ENCODE measurements at regions not wholly inside any gene's neighbourhood (a gene's known extent, or its start where the extent isn't known, plus 50 kb on each side); places are given as distances from the start of the nearest gene placed in this dataset.
A peak's percentile ranks its signal among the peaks of the same experiment; 100 is the strongest.

DNA sequence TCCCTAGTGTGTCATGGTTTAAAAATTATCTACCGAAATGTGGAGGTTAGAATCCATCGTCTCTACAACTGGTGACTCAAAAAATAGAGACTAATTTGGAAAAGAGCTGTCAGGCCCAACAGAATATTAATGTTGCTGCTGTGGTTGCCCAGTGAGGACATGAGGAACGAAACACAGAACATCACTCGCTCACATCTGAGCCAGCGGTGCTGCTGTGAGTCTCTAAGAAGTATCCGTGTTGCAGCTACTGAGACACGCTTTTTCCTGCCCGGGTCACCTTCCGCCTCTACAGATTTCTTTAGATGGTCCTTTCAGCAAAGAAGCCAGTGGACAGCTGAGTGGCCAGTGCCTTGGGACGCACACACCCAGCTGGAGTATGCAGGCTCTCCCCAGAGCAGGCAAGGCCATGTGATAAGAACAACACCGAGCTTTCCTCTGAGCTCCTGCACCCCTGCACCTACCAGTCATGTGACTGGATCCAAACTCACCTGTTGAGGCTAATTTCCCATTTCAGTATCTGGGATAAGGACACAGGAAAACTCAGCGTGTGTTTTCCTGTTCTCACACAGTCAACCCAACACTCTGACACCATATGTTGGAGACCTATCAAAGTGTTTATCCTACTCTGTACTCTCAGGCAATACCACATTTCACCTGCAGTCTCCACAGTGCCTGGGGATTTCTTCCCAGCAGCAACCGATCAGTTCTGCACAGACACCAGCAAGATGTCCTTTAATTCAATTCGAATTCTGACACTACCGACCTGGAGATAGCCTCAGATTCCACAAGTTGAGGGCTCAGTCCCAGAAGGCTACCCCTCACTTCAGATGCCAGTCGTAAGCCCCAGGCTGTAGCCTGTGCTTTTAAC, 119.0 kb upstream of the RPS6KA2 start:
- Mint-ChIP-seq H3K9me3 (no peaks in the 10 kb centered on the region), H3K27ac (peak overlapping the region in 1 of 6 donors; percentile 70), H3K4me1 (peaks cover 10 to 19% (median 14%) of the 10 kb centered on the region in 3 donors), H3K27me3 (peaks cover 9 to 36% (median 15%) of the 10 kb centered on the region in 3 donors), H3K4me3 (no peak overlapping the region), H3K36me3 (no peaks in the 10 kb centered on the region)
- no peak for DNase-seq
- no peak for ATAC-seq (ENCODE audit: low read depth in 2 of 2)

DNA sequence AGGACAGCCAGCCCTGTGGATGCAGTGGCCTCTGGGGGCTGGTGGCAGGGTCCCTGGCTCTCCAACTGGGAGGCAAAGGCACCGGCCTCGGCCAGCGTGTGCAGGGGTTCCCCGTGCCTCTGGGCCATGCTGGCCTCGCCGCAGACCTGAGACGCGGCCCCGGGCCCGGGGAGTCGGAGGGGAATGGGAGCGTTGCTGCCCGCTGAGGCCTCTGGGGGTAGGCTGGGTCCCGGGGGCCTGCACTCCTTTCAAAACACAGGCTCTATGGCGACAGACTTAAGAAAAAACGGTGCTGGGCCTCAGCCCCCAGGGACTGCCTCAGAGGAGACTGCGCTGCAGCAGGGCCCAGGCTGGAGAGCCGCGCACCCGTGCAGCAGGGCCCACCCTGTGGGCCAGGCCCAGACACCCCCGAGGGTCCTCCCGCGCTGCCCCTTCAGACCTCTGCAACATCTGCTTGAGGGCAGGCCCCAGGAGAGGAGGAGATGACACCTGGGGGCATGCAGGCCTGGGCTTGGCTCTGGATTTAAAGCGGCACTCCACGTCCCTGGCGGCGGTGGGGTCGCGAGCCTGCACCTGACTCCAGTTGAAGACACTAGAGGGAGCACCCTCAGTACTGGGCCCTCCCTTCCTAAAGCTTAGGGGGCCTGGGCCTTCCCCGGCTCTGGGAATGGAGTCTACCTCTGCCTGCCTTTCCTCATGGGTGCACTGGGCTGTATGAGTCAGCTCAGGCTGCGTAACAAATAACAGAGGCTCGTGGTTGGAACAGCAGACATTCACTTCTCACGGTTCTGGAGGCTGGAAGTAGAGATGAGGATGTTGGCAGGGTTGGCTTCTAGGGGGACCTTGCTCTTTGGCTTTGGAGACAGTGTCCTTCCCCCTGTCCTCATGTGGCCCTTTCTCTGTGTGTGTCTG, 117.4 kb upstream of the RPS6KA2 start:
- no peak overlapping the region for H3K4me3 Mint-ChIP-seq
- DNase-seq (no peak), ATAC-seq (ENCODE audit: low read depth in 2 of 2) (no peak)
- H3K27me3 Mint-ChIP-seq: peaks cover 7 to 28% (median 9%) of the 10 kb centered on the region in 3 donors
- H3K36me3 Mint-ChIP-seq: no peaks in the 10 kb centered on the region
- no peaks in the 10 kb centered on the region for H3K9me3 Mint-ChIP-seq
- H3K27ac Mint-ChIP-seq: no peak overlapping the region
- H3K4me1 Mint-ChIP-seq: peaks cover 0 to 8% (median 4%) of the 10 kb centered on the region in 3 donors

DNA sequence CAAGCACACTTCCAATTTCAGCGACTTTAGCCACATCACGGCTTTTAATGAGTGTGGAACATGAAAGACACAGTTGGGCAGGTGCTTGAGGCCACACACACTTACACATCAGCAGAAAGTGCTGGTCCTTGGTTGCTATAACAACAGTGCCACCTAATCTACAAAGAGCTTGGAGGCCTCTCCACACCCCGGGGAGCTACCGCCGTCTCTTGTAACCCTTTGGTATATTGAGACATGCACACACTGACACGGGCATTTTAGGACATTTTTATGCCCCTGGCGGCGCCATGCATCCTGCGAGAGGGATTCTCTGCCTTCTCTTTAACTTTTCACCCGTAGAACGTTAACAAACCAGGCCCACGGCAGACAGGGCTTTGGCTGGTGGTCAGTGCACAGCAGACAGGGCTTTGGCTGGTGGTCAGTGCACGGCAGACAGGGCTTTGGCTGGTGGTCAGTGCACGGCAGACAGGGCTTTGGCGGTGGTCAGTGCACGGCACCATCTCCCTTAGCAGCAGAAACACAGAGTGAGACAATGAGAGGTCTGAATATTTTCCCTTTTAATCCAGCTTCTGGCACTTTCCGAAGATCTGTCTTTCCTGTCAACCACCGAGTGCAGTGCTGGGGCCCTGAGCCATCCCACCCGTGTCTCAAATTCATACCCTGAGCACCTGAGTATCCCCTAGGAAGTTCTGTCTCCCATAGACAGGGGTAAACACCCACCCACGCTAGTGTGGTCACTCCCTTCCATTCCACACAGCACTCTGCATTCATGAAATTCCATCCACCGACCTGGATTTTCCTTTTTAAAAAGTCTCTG, 116.6 kb upstream of the RPS6KA2 start:
- Mint-ChIP-seq H3K27ac (peak overlapping the region in 1 of 6 donors; percentile 47), H3K4me1 (peaks cover 0 to 8% (median 4%) of the 10 kb centered on the region in 3 donors), H3K9me3 (no peaks in the 10 kb centered on the region), H3K4me3 (no peak overlapping the region), H3K27me3 (peaks cover 7 to 28% (median 9%) of the 10 kb centered on the region in 3 donors), H3K36me3 (no peaks in the 10 kb centered on the region)
- ATAC-seq (ENCODE audit: low read depth in 2 of 2) (no peak), DNase-seq (no peak)

DNA sequence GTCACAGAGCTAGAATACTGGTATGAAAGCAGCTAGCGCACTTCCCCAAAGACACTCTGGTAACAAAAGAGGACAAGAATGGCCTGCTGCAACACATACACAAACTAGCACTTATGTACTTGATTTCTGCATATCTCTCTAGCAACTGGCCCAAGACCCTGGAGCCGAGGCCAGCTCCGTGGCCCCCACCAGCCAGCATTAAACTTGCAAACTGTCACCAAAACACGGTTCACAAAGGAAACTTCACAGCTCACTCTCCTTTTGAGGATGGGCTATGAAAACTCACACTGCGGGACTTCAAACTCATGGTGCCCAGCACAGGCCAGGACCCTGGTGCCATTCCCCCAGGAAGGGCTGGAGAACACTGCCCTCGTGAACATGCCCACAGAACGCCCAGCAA, 115.9 kb upstream of the RPS6KA2 start:
- DNase-seq: no peak
- Mint-ChIP-seq H3K36me3 (no peaks in the 10 kb centered on the region), H3K27ac (no peak overlapping the region), H3K4me1 (peaks cover 0 to 6% (median 2%) of the 10 kb centered on the region in 3 donors), H3K27me3 (peaks cover 4 to 26% (median 7%) of the 10 kb centered on the region in 3 donors), H3K9me3 (no peaks in the 10 kb centered on the region), H3K4me3 (no peak overlapping the region)
- no peak for ATAC-seq (ENCODE audit: low read depth in 2 of 2)

DNA sequence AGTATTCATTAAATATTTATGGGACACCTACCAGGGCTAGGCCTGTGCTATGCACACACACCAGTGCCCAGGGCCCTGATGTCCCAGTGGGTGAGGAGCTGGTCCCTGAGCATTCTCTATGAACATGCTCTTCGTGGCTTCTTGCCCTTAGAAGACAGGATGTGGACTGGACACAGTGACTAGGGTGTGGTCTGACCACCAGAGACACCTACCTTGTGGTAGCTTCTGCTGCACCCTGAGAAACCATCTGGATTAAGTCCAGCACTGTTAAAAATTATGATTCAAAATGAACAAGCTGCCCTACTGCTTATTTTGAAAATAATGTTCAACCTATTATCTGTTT, 112.9 kb upstream of the RPS6KA2 start:
- H3K4me3 Mint-ChIP-seq: no peak overlapping the region
- no peaks in the 10 kb centered on the region for H3K36me3 Mint-ChIP-seq
- no peak for DNase-seq
- H3K27ac Mint-ChIP-seq: peak overlapping the region in 1 of 6 donors; percentile 24
- H3K27me3 Mint-ChIP-seq: peaks cover 0 to 6% (median 6%) of the 10 kb centered on the region in 3 donors
- H3K9me3 Mint-ChIP-seq: no peaks in the 10 kb centered on the region
- ATAC-seq (ENCODE audit: low read depth in 2 of 2): no peak
- H3K4me1 Mint-ChIP-seq: no peaks in the 10 kb centered on the region

DNA sequence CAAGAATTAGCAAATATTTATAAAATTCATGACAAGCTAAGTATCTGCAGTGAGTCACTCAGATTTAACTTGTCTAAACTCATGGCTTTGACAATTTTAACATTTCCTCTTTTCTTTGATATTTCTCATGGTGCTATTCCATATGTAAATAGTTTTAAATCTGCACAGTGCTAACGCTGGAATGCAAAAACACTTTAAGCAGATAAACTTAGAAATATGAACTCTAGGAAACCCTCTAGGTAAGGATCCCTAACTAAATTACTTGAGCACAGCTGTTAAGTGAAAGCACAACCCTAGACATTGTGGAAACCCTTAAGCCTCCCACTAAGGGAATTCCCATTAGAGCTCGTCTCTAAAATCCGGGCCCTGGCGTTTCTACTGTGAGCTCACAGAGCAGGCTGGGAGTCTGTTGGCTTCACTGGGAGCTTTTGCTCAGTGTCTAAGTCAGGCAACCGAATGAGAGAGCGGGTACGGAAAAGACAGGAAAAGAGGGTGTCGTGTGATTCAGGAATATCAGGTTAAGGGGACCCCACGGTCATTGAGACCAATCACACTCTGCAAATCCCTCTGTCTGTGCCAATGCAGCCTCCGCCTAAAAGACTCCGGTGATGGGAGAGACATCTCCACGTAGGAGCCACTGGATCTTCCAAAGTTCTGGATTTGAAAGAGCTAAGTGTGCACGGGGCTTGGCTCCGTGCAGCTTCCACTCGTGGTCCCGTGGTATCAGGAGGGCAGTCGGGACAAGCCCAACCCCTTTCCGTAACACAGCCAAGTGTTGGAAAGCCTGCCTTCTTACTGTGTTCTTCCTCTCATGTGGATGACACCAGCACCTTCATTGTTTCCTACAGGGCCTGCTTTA, 112.3 kb upstream of the RPS6KA2 start:
- H3K27me3 Mint-ChIP-seq: peaks cover 0 to 6% (median 6%) of the 10 kb centered on the region in 3 donors
- H3K4me3 Mint-ChIP-seq: no peak overlapping the region
- H3K36me3 Mint-ChIP-seq: no peaks in the 10 kb centered on the region
- ATAC-seq (ENCODE audit: low read depth in 2 of 2) (no peak), DNase-seq (no peak)
- peak overlapping the region in 1 of 6 donors; percentile 24 for H3K27ac Mint-ChIP-seq
- H3K9me3 Mint-ChIP-seq: no peaks in the 10 kb centered on the region
- no peaks in the 10 kb centered on the region for H3K4me1 Mint-ChIP-seq

DNA sequence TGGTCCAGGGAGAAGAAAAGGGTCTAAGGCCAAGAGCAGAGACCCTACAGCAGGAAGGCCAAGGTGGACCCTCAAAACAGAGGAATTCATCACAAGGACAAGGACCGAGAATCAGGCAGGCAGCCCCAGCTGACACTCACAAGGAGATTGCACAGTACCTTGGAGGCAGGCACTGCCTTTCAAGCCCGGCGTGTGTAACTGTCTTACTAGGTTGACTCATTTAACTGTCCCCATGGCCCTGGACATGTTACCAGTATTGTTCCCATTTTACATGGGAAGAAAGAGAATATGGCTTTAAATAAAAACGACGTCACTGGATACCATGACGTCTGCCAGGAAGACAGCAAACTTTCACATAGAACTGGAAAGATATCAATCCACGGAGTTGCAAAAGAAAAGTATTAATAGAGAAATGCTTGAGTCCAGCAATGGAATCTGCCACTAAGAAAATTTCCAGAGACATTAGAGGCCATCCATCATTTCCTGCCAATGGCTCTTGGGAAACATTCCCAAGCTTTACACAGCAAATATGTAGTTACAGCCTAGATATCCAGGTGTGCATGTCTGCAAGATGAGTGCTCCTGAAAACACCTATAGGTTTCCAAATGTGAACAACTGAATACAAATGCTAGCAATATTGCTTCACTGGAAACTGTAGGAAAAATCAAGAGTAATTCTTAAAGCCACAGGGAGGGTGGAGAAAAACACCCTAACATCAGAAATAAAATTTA, 111.5 kb upstream of the RPS6KA2 start:
- DNase-seq (no peak), ATAC-seq (ENCODE audit: low read depth in 2 of 2) (no peak)
- H3K4me3 Mint-ChIP-seq: no peak overlapping the region
- H3K4me1 Mint-ChIP-seq: no peaks in the 10 kb centered on the region
- H3K9me3 Mint-ChIP-seq: no peaks in the 10 kb centered on the region
- H3K36me3 Mint-ChIP-seq: no peaks in the 10 kb centered on the region
- no peak overlapping the region for H3K27ac Mint-ChIP-seq
- H3K27me3 Mint-ChIP-seq: peaks cover 0 to 6% (median 6%) of the 10 kb centered on the region in 3 donors

DNA sequence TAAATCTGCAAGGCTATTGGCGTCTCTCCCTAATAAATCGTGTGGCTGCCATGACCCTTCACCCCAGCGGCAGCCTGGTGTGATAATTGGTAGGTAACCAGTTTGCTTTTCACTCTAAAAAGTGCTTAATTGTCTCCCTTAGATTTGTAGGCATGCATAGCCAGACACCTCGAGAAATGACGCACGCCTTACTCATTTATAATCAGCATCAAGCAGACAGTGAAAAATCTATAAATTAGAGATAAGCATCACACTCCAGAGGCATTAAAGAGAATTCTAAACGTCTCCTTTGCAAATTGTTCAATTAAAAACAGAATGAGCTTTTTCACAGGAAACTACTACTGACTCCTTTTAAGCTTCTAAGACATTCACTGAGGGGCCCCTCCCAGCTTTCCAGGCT, 110.2 kb upstream of the RPS6KA2 start:
- no peaks in the 10 kb centered on the region for H3K9me3 Mint-ChIP-seq
- no peak overlapping the region for H3K27ac Mint-ChIP-seq
- H3K36me3 Mint-ChIP-seq: no peaks in the 10 kb centered on the region
- H3K4me1 Mint-ChIP-seq: no peaks in the 10 kb centered on the region
- ATAC-seq (ENCODE audit: low read depth in 2 of 2) (no peak), DNase-seq (no peak)
- peaks cover 0 to 6% (median 1%) of the 10 kb centered on the region in 3 donors for H3K27me3 Mint-ChIP-seq
- H3K4me3 Mint-ChIP-seq: no peak overlapping the region

DNA sequence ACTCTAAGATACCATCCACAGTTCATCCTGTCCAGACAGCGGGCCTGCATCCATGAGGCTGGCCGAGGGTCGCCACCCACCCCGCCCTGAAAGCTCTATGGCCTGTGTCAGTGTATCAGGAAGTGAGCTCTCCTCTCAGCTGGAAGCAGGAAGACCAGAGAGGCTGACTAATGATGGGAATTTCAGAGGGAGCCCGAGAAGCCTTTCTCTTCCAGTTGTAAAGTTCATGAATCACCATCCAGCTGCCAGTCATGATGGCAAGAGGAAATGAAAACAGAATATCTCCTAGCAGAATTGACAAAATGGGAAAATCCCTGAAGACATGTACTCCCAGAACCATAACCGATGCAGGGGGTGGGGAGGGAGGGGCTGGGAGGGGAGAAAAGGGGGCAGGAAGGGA, 109.6 kb upstream of the RPS6KA2 start:
- DNase-seq (no peak), ATAC-seq (ENCODE audit: low read depth in 2 of 2) (no peak)
- Mint-ChIP-seq H3K4me3 (no peak overlapping the region), H3K9me3 (no peaks in the 10 kb centered on the region), H3K27me3 (peaks cover 0 to 6% (median 0%) of the 10 kb centered on the region in 3 donors), H3K4me1 (no peaks in the 10 kb centered on the region), H3K27ac (no peak overlapping the region), H3K36me3 (no peaks in the 10 kb centered on the region)

DNA sequence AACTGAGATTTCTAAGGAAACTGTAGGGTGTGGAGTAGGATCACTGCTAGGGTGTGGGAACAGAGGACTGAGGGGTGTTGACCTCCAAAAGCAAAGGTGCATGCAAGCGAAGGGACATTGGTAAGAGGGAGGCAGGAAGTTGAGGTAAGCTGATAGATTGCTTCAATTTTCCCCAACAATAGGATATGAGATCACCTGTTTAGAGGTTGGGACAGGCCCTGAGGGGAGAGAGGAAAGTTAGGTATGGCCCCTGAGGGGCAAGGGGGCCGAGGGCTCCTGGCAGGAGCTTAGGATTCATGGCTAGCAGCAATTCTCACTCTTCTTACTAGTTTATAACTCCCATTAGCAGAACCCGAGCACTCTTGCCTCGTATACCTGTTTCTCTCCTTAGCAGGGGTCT, 106.8 kb upstream of the RPS6KA2 start:
- Mint-ChIP-seq H3K4me1 (no peaks in the 10 kb centered on the region), H3K4me3 (no peak overlapping the region), H3K27ac (no peak overlapping the region), H3K36me3 (no peaks in the 10 kb centered on the region), H3K27me3 (peaks cover 0 to 6% (median 0%) of the 10 kb centered on the region in 3 donors), H3K9me3 (no peaks in the 10 kb centered on the region)
- ATAC-seq (ENCODE audit: low read depth in 2 of 2) (no peak), DNase-seq (no peak)

DNA sequence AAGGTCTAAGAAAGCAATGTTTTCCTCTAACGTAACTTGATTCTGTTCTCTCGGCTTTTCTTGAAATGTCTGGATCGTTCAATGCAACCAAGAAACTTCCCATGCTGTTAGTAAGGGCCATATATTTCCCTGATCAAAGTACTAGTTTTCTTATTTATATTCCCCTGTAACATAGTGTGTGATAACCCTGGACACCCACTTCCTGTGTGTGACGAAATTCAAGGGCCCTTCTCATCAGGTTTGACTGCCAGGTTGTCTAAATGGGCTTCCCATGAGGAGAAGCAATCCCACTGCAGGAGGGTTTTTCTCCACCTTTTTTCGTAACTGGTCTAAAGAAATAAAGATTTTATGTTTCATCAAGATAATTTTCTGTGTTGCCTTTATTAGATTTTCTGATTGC, 102.6 kb upstream of the RPS6KA2 start:
- no peaks in the 10 kb centered on the region for H3K27me3 Mint-ChIP-seq
- H3K4me1 Mint-ChIP-seq: no peaks in the 10 kb centered on the region
- DNase-seq (no peak), ATAC-seq (ENCODE audit: low read depth in 2 of 2) (no peak)
- no peak overlapping the region for H3K4me3 Mint-ChIP-seq
- no peaks in the 10 kb centered on the region for H3K36me3 Mint-ChIP-seq
- H3K27ac Mint-ChIP-seq: peak overlapping the region in 1 of 6 donors; percentile 36
- H3K9me3 Mint-ChIP-seq: no peaks in the 10 kb centered on the region

DNA sequence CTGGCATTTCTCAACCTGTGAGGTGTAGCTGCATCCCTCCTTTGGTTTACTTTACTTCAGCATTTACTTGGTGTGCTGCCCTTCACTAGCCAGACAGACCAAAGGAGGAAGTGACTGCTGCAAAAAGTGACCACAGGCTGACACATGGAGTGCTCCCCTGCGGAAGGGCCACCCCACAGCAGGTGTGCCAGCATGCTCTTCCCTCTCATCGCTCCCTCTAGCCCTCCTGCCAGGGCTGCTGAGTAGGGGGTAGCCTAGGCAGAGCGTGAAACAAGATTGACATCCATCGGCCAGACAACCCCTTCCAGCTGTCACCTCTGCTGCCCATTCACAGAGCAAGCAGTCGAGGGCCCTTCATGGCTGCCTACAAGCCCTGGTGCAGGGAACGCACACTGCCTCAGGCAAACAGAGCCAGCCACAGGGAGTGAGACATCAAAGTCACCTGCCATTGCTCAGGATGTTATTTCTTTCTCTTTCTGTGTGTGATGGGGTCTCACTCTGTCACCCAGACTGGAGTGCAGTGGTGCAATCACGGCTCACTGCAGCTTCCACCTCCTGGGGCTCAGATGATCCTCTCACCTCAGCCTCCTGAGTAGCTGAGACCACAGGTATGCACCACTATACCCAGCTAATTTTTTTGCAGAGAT, 102.0 kb upstream of the RPS6KA2 start:
- DNase-seq: no peak
- Mint-ChIP-seq H3K27me3 (peaks cover 0 to 4% (median 0%) of the 10 kb centered on the region in 3 donors), H3K27ac (no peak overlapping the region), H3K4me3 (no peak overlapping the region), H3K4me1 (no peaks in the 10 kb centered on the region), H3K36me3 (no peaks in the 10 kb centered on the region), H3K9me3 (no peaks in the 10 kb centered on the region)
- no peak for ATAC-seq (ENCODE audit: low read depth in 2 of 2)
